HG03342 (cell line): ENCODE measurements at regions not wholly inside any gene's neighbourhood (a gene's known extent, or its start where the extent isn't known, plus 50 kb on each side); places are given as distances from the start of the nearest gene placed in this dataset.
"Not testable (repeated sequence)": the region's sequence is repeated elsewhere in the genome, so short reads cannot be mapped to it uniquely, and the experiment has no call there.

Experiments used
- ATAC-seq: cut with Tn5 transposase; IDR thresholded peaks from one replicate; pipeline ENCODE4 v1.9.1; 2021; ENCODE audit warnings: mild to moderate bottlenecking, moderate library complexity; ENCODE audit not compliant: unreplicated experiment

DNA sequence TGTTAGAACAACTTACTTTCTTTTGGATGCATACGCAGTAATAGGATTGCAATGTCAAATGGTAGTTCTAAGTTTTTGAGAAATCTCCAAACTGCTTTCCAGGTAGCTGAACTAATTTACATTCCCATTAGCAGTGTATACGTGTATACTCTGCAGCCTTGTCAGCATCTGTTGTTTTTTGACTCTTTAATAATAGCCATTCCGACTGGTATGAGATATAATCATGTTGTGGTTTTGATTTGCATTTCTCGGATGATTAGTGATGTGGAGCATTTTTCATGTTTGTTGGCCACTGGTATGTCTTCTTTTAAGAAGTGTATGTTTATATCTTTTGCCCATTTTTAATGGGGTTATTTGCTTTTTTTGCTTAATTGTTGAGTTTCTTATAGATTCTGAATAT is 76.9 kb upstream of the HNRNPA1L2 start:
- ATAC-seq, result peak; percentile 86

DNA sequence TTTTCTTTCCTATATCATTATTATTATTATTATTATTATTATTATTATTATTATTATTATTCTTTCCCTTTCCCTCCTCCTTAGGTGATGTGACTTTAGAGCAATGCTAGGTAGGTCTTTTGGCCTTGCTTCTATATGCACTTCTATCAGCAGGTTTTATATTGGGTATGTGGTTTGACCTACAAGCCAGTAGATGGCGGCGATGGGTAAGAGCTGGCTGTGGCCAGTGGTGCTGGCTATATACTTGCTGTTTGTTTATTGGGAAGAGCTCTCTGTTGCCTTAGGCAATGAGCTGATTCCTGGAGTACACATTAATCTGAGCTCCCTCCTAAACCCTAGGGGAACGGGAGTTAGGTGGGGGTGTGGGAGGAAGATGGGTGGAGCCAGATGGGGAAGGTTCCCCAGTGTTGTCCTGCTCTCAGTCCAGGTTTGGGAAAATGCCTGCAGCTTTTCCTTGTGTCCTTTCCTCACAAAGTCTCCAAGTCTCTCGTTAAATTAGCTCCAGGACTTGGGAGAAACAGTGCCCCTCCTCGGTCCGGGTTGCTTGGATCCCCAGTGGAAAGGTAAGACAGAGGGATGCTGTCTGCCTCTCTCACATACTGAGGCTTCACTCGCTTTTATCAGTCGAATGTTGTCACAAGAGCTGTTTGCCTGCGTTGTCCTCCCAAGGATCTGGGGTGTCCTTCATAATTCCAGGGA is 72.2 kb upstream of the HNRNPA1L2 start:
- ATAC-seq, result peak; percentile 70

DNA sequence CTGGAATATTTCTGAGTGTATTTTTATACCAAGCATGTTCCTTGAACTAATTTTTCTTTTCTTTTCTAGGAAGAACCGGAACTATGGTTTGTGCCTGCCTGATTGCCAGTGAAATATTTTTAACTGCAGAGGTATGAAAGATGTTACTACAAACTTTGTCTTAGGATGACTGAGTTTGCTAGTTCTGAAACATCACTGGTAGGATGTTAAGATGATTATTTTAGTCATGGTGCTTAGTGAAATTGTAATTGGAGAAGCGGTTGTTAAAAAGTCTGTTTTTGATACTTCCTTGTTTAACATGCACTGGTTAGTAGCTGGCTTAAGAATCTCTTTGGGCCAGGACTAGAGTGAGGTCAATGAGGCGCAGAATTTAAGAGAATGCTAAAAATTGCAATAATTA is 71.1 kb upstream of the HNRNPA1L2 start:
- ATAC-seq, result not testable (repeated sequence)

DNA sequence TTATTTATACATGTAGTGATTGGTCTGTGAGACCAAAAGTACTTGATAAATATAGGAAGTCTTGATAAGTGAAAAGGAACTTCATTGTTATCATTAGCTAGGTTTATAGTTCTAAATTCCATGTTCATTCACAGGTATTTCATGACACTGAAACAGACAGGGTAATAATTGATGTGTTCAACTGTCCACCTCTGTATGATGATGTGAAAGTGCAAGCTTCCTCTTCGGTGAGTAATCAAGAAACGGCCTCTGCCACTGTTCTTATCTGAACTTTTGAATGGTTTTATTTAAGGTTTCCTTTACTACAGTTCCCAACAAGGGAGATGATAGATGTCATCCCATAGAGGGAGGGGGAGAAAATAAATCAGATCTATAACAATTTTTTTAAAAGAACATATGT is 59.3 kb upstream of the HNRNPA1L2 start:
- ATAC-seq, result peak; percentile 90
